CD4-positive, alpha-beta T cell (primary cell): ENCODE measurements at regions not wholly inside any gene's neighbourhood (a gene's known extent, or its start where the extent isn't known, plus 50 kb on each side); places are given as distances from the start of the nearest gene placed in this dataset.
A peak's percentile ranks its signal among the peaks of the same experiment; 100 is the strongest.

Experiments
- ATAC-seq: fragments of 200-7000 bp; cut with Tn5 transposase; one replicate; pipeline ENCODE4 v1.10.0; 2022; ENCODE audit warnings: mild to moderate bottlenecking; ENCODE audit not compliant: poor library complexity
- CTCF ChIA-PET: fragments of 350-600 bp; sonication (Branson Sonifier 250); formaldehyde crosslinking; loops from one replicate; lab custom pipeline; 2021; ENCODE audit warnings: antibody characterized with exemption, inconsistent platforms; lab: Charles Lee
- POLR2A ChIA-PET: fragments of 350-600 bp; sonication (Branson Sonifier 250); formaldehyde crosslinking; loops from one replicate; lab custom pipeline; 2021; ENCODE audit warnings: antibody characterized with exemption, inconsistent platforms; lab: Charles Lee
- DNase-seq, 14 experiments: peaks; one replicate each; pipeline ENCODE4 v3.0.0-alpha.2; 2013 to 2020; ENCODE audit warnings: mixed read lengths in 2 of 14
- H3K27ac ChIP-seq, 2 donors: one replicate each; pipeline versions ENCODE4 v1.5.1 to v1.7.0; 2013; ENCODE audit warnings: low read length in 2 of 2, low read depth in 1 of 2, mild to moderate bottlenecking in 1 of 2
- H3K27me3 ChIP-seq, 2 experiments: 1 replicate in 1 of 2; 2 replicates in 1 of 2; pipeline versions ENCODE4 v1.6.1 to v1.7.0; 2013; ENCODE audit warnings: low read length in 2 of 2, control low read depth in 1 of 2, mild to moderate bottlenecking in 1 of 2, moderate library complexity in 1 of 2; ENCODE audit not compliant: insufficient read depth in 2 of 2, control insufficient read depth in 1 of 2
- H3K36me3 ChIP-seq: one replicate; pipeline ENCODE4 v1.6.1; 2013; ENCODE audit warnings: low read length, control low read depth; ENCODE audit not compliant: insufficient read depth
- H3K4me1 ChIP-seq: one replicate; pipeline ENCODE4 v1.6.1; 2013; ENCODE audit warnings: low read length, control low read depth; ENCODE audit not compliant: insufficient read depth
- H3K4me3 ChIP-seq: one replicate; pipeline ENCODE4 v1.5.1; 2013; ENCODE audit warnings: mild to moderate bottlenecking, low read length, moderate library complexity
- H3K9me3 ChIP-seq, 2 experiments: 1 replicate in 1 of 2; 2 replicates in 1 of 2; pipeline versions ENCODE4 v1.6.1 to v1.7.0; 2013; ENCODE audit warnings: low read length in 2 of 2, mild to moderate bottlenecking in 2 of 2, control low read depth in 1 of 2, moderate library complexity in 1 of 2; ENCODE audit not compliant: control insufficient read depth in 1 of 2, insufficient read depth in 1 of 2
- H3K27ac Mint-ChIP-seq: one replicate; pipeline ENCODE4 v1.8.0; 2020; ENCODE audit warnings: mixed read lengths
- H3K27me3 Mint-ChIP-seq: one replicate; pipeline ENCODE4 v1.8.0; 2021; ENCODE audit warnings: mixed read lengths
- H3K36me3 Mint-ChIP-seq: one replicate; pipeline ENCODE4 v1.8.0; 2021; ENCODE audit warnings: low read depth, mixed read lengths
- H3K4me1 Mint-ChIP-seq: one replicate; pipeline ENCODE4 v1.8.0; 2021; ENCODE audit warnings: low read depth, mixed read lengths
- H3K4me3 Mint-ChIP-seq: one replicate; pipeline ENCODE4 v1.8.0; 2020; ENCODE audit warnings: mild to moderate bottlenecking, mixed read lengths
- H3K9me3 Mint-ChIP-seq: one replicate; pipeline ENCODE4 v1.8.0; 2020; ENCODE audit warnings: mixed read lengths
- CTCF ChIP-seq: fragments of 200-600 bp; IDR thresholded peaks from one replicate; pipeline ENCODE4 v1.8.0; 2022; ENCODE audit warnings: antibody characterized with exemption, mild to moderate bottlenecking
- intact Hi-C, 2 experiments: fragments of 100-400 bp; cut with DNase I in 1 of 2; cut with micrococcal nuclease in 1 of 2; formaldehyde crosslinking; loops; one replicate each; pipeline versions ENCODE4 v1.15.1 to v1.9.0; 2023 to 2025; cut with DNase I, micrococcal nuclease

- Histone ChIP-seq H3K36me3 (no peaks in the 10 kb centered on the region), H3K4me3 (no peak overlapping the region), H3K27me3 (no peaks in the 10 kb centered on the region), H3K27ac (no peak overlapping the region), H3K4me1 (no peaks in the 10 kb centered on the region), H3K9me3 (no peaks in the 10 kb centered on the region)
- no peaks in the 10 kb centered on the region for H3K4me1 Mint-ChIP-seq
- no peaks in the 10 kb centered on the region for H3K36me3 Mint-ChIP-seq
- ChIA-PET POLR2A (no interaction called here), CTCF (no interaction called here)
- no peak overlapping the region for H3K27ac Mint-ChIP-seq
- TF ChIP-seq CTCF, result no peak
- DNase-seq (no peak), ATAC-seq (no peak)
- H3K4me3 Mint-ChIP-seq, result no peak overlapping the region
- intact Hi-C loops, result loop anchor here in 1 of 2 experiments (1.0 kb wide), 1 partner anchor 611 kb away; no protein-coding TSS in a partner anchor
- peaks cover 30% of the 10 kb centered on the region for H3K27me3 Mint-ChIP-seq
- H3K9me3 Mint-ChIP-seq, result no peaks in the 10 kb centered on the region
Measured at GRCh38 chr4:52373650-52374049, 285.5 kb downstream of the USP46 start.

DNA sequence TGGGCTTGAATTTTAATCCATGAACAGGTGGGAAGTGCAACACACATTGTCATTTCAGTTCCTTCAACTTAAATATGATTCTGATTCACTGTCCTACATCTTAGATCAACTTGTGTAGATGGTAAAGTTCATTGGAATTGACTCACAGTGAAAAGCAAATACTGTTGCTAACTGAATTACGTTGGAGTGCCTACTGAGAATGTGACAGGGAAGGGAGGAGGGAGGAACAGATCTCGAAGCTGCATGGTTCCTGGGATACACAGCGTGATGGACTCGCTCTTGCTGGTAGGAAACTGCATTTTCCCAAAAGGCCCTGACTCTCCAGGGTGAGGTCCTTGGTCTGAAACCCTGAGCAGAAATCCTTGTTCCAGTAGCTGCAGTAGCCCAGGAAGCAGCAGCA, 284.2 kb downstream of the USP46 start:
- Mint-ChIP-seq H3K27ac (no peak overlapping the region), H3K9me3 (no peaks in the 10 kb centered on the region), H3K4me1 (no peaks in the 10 kb centered on the region), H3K4me3 (no peak overlapping the region), H3K27me3 (peaks cover 34% of the 10 kb centered on the region), H3K36me3 (no peaks in the 10 kb centered on the region)
- no peak for TF ChIP-seq CTCF
- no peak overlapping the region for H3K4me3 ChIP-seq
- no peak for DNase-seq
- ChIA-PET POLR2A (no interaction called here), CTCF (no interaction called here)
- H3K4me1 ChIP-seq, result no peaks in the 10 kb centered on the region
- ATAC-seq, result no peak
- no peak overlapping the region for H3K27ac ChIP-seq
- intact Hi-C loops, result loop anchor here in 1 of 2 experiments (1.0 to 5.0 kb wide), 3 partner anchors 292 to 1862 kb away; no protein-coding TSS in a partner anchor
- H3K27me3 ChIP-seq, result no peaks in the 10 kb centered on the region
- no peaks in the 10 kb centered on the region for H3K36me3 ChIP-seq
- no peaks in the 10 kb centered on the region for H3K9me3 ChIP-seq

- Mint-ChIP-seq H3K4me3 (no peak overlapping the region), H3K9me3 (no peaks in the 10 kb centered on the region), H3K27ac (no peak overlapping the region), H3K36me3 (no peaks in the 10 kb centered on the region), H3K4me1 (no peaks in the 10 kb centered on the region), H3K27me3 (peaks cover 39% of the 10 kb centered on the region)
- Histone ChIP-seq H3K27me3 (no peaks in the 10 kb centered on the region), H3K9me3 (no peaks in the 10 kb centered on the region), H3K4me3 (no peak overlapping the region), H3K36me3 (no peaks in the 10 kb centered on the region), H3K4me1 (no peaks in the 10 kb centered on the region), H3K27ac (no peak overlapping the region)
- ChIA-PET CTCF (interaction anchor here (0.6 to 1.3 kb wide), 3 partner anchors 282 to 1858 kb away, joined by 3 to 4 read pairs (median 4); no protein-coding TSS in a partner anchor), POLR2A (no interaction called here)
- intact Hi-C loops, result loop anchor here (1.0 to 5.0 kb wide), 3 partner anchors 291 to 1861 kb away; no protein-coding TSS in a partner anchor
- DNase-seq (peak in 4 of 14 experiments; percentile 24 to 49 (median 38)), ATAC-seq (no peak)
- peak; percentile 65 for TF ChIP-seq CTCF
Measured at GRCh38 chr4:52376132-52376704, 282.9 kb downstream of the USP46 start.
